Stimulated activated effector memory CD8-positive, alpha-beta T cell treated with anti-CD3 and anti-CD28 coated beads, Interleukin-12 subunit alpha, Interleukin-12 subunit beta, amount 100 ng/mL, for 72 hours (primary cell): ENCODE measurements at regions not wholly inside any gene's neighbourhood (a gene's known extent, or its start where the extent isn't known, plus 50 kb on each side); places are given as distances from the start of the nearest gene placed in this dataset.

Source experiments
- ATAC-seq: fragments of 150-1000 bp; cut with Tn5 transposase; 2 replicates; pipeline ENCODE4 v1.10.0; 2021
- DNase-seq, 2 donors: peaks; one replicate each; pipeline ENCODE4 v3.0.0; 2021 to 2022; ENCODE audit warnings: low spot score in 2 of 2
- H3K27ac Mint-ChIP-seq: one replicate; pipeline ENCODE4 v1.8.0; 2022; ENCODE audit warnings: mild to moderate bottlenecking, mixed read lengths
- H3K36me3 Mint-ChIP-seq: one replicate; pipeline ENCODE4 v1.8.0; 2022; ENCODE audit warnings: mild to moderate bottlenecking, mixed read lengths
- H3K4me1 Mint-ChIP-seq: one replicate; pipeline ENCODE4 v1.8.0; 2022; ENCODE audit warnings: mixed read lengths
- H3K4me3 Mint-ChIP-seq: one replicate; pipeline ENCODE4 v1.8.0; 2022; ENCODE audit warnings: mild to moderate bottlenecking, mixed read lengths
- H3K9me3 Mint-ChIP-seq: one replicate; pipeline ENCODE4 v1.8.0; 2022; ENCODE audit warnings: mixed read lengths

- Mint-ChIP-seq H3K4me1 (peaks cover 6% of the 10 kb centered on the region), H3K9me3 (no peaks in the 10 kb centered on the region), H3K27ac (no peak overlapping the region), H3K4me3 (no peak overlapping the region), H3K36me3 (no peaks in the 10 kb centered on the region)
- no peak for DNase-seq
- peak; percentile 27 for ATAC-seq
Measured at GRCh38 chr1:3954170-3955169, 54.4 kb upstream of the C1orf174 start.

- ATAC-seq (no peak), DNase-seq (no peak)
- Mint-ChIP-seq H3K4me1 (peaks cover 6% of the 10 kb centered on the region), H3K36me3 (no peaks in the 10 kb centered on the region), H3K27ac (no peak overlapping the region), H3K9me3 (no peaks in the 10 kb centered on the region), H3K4me3 (no peak overlapping the region)
Measured at GRCh38 chr1:3955196-3955772, 55.2 kb upstream of the C1orf174 start.

- DNase-seq: no peak
- no peak overlapping the region for H3K27ac Mint-ChIP-seq
- H3K4me3 Mint-ChIP-seq: no peak overlapping the region
Measured at GRCh38 chr1:3956527-3957170, 56.6 kb upstream of the C1orf174 start.

GRCh38 chr1:3959361-3959760, 59.3 kb upstream of the C1orf174 start:
- Mint-ChIP-seq H3K27ac (no peak overlapping the region), H3K9me3 (no peaks in the 10 kb centered on the region), H3K36me3 (no peaks in the 10 kb centered on the region), H3K4me1 (peaks cover 6% of the 10 kb centered on the region), H3K4me3 (no peak overlapping the region)
- ATAC-seq (no peak), DNase-seq (no peak)

More at GRCh38 chr1:3956527-3957170, 56.6 kb upstream of the C1orf174 start:
- no peak for ATAC-seq
- no peaks in the 10 kb centered on the region for H3K9me3 Mint-ChIP-seq
- no peaks in the 10 kb centered on the region for H3K36me3 Mint-ChIP-seq
- H3K4me1 Mint-ChIP-seq: peaks cover 6% of the 10 kb centered on the region

GRCh38 chr1:3963554-3963953, 63.5 kb upstream of the C1orf174 start:
- ATAC-seq: no peak
- H3K4me3 Mint-ChIP-seq: no peak overlapping the region
- H3K36me3 Mint-ChIP-seq: no peaks in the 10 kb centered on the region
- H3K27ac Mint-ChIP-seq: no peak overlapping the region
- no peak for DNase-seq
- no peaks in the 10 kb centered on the region for H3K9me3 Mint-ChIP-seq
- H3K4me1 Mint-ChIP-seq: no peaks in the 10 kb centered on the region

- Mint-ChIP-seq H3K4me3 (no peak overlapping the region), H3K36me3 (no peaks in the 10 kb centered on the region), H3K4me1 (no peaks in the 10 kb centered on the region), H3K9me3 (no peaks in the 10 kb centered on the region), H3K27ac (no peak overlapping the region)
- DNase-seq: no peak
- ATAC-seq: no peak
Measured at GRCh38 chr1:3965693-3966092, 65.6 kb upstream of the C1orf174 start.

- ATAC-seq (no peak), DNase-seq (no peak)
- no peaks in the 10 kb centered on the region for H3K4me1 Mint-ChIP-seq
- H3K9me3 Mint-ChIP-seq: no peaks in the 10 kb centered on the region
- no peak overlapping the region for H3K27ac Mint-ChIP-seq
- H3K4me3 Mint-ChIP-seq: no peak overlapping the region
- no peaks in the 10 kb centered on the region for H3K36me3 Mint-ChIP-seq
Measured at GRCh38 chr1:3968851-3969250, 68.8 kb upstream of the C1orf174 start.

GRCh38 chr1:3971981-3972380, 71.9 kb upstream of the C1orf174 start:
- ATAC-seq: no peak
- H3K27ac Mint-ChIP-seq: no peak overlapping the region
- no peaks in the 10 kb centered on the region for H3K36me3 Mint-ChIP-seq
- no peak for DNase-seq
- H3K4me3 Mint-ChIP-seq: no peak overlapping the region
- no peaks in the 10 kb centered on the region for H3K9me3 Mint-ChIP-seq
- no peaks in the 10 kb centered on the region for H3K4me1 Mint-ChIP-seq

- Mint-ChIP-seq H3K4me3 (no peak overlapping the region), H3K9me3 (no peaks in the 10 kb centered on the region), H3K4me1 (no peaks in the 10 kb centered on the region), H3K36me3 (no peaks in the 10 kb centered on the region), H3K27ac (no peak overlapping the region)
- DNase-seq: no peak
- no peak for ATAC-seq
Measured at GRCh38 chr1:3975903-3976630, 76.0 kb upstream of the C1orf174 start.

GRCh38 chr1:3976821-3977220, 76.7 kb upstream of the C1orf174 start:
- Mint-ChIP-seq H3K9me3 (no peaks in the 10 kb centered on the region), H3K4me3 (no peak overlapping the region), H3K27ac (no peak overlapping the region), H3K4me1 (no peaks in the 10 kb centered on the region), H3K36me3 (no peaks in the 10 kb centered on the region)
- no peak for ATAC-seq
- DNase-seq: no peak

- ATAC-seq: no peak
- Mint-ChIP-seq H3K9me3 (no peaks in the 10 kb centered on the region), H3K36me3 (no peaks in the 10 kb centered on the region), H3K4me3 (no peak overlapping the region), H3K27ac (no peak overlapping the region), H3K4me1 (no peaks in the 10 kb centered on the region)
- no peak for DNase-seq
Measured at GRCh38 chr1:3978196-3978989, 78.3 kb upstream of the C1orf174 start.

GRCh38 chr1:3978990-3979325, 78.9 kb upstream of the C1orf174 start:
- Mint-ChIP-seq H3K9me3 (no peaks in the 10 kb centered on the region), H3K4me1 (no peaks in the 10 kb centered on the region), H3K36me3 (no peaks in the 10 kb centered on the region), H3K27ac (no peak overlapping the region), H3K4me3 (no peak overlapping the region)
- DNase-seq: no peak
- no peak for ATAC-seq

GRCh38 chr1:3981261-3981660, 81.2 kb upstream of the C1orf174 start:
- no peak overlapping the region for H3K4me3 Mint-ChIP-seq
- no peak overlapping the region for H3K27ac Mint-ChIP-seq
- H3K4me1 Mint-ChIP-seq: no peaks in the 10 kb centered on the region
- H3K9me3 Mint-ChIP-seq: no peaks in the 10 kb centered on the region
- no peaks in the 10 kb centered on the region for H3K36me3 Mint-ChIP-seq
- ATAC-seq: no peak
- DNase-seq: no peak

GRCh38 chr1:3981746-3982505, 81.9 kb upstream of the C1orf174 start:
- no peaks in the 10 kb centered on the region for H3K4me1 Mint-ChIP-seq
- H3K27ac Mint-ChIP-seq: peak overlapping the region; percentile 27
- ATAC-seq (no peak), DNase-seq (no peak)
- H3K9me3 Mint-ChIP-seq: no peaks in the 10 kb centered on the region
- H3K4me3 Mint-ChIP-seq: no peak overlapping the region
- no peaks in the 10 kb centered on the region for H3K36me3 Mint-ChIP-seq
